ENCODE measurements at regions not wholly inside any gene's neighbourhood (a gene's known extent, or its start where the extent isn't known, plus 50 kb on each side); places are given as distances from the start of the nearest gene placed in this dataset.

GRCh38 chr17:77864234-77865111 is 94.0 kb upstream of the TNRC6C start:
- peaks cover 28% of the 10 kb centered on the region for H3K4me1 Mint-ChIP-seq
- ChIA-PET POLR2A (no interaction called here), CTCF (interaction anchor here (0.9 to 1.1 kb wide), 4 partner anchors 28 to 322 kb away, joined by 3 to 6 read pairs (median 3); no protein-coding TSS in a partner anchor)
- no peaks in the 10 kb centered on the region for H3K36me3 Mint-ChIP-seq
- H3K4me3 Mint-ChIP-seq, result no peak overlapping the region
- DNase-seq (ENCODE audit: low spot score) (no peak), ATAC-seq (no peak)
- no peaks in the 10 kb centered on the region; the same call in 1 of the 2 replicates for H3K27me3 Mint-ChIP-seq (ENCODE audit: low read depth)
- no peak for TF ChIP-seq STAT6 (CRISPR knock-in tag; conservative IDR thresholded peaks at IDR 0.05; ENCODE audit: low read depth)
- TF ChIP-seq, protein P1, sequence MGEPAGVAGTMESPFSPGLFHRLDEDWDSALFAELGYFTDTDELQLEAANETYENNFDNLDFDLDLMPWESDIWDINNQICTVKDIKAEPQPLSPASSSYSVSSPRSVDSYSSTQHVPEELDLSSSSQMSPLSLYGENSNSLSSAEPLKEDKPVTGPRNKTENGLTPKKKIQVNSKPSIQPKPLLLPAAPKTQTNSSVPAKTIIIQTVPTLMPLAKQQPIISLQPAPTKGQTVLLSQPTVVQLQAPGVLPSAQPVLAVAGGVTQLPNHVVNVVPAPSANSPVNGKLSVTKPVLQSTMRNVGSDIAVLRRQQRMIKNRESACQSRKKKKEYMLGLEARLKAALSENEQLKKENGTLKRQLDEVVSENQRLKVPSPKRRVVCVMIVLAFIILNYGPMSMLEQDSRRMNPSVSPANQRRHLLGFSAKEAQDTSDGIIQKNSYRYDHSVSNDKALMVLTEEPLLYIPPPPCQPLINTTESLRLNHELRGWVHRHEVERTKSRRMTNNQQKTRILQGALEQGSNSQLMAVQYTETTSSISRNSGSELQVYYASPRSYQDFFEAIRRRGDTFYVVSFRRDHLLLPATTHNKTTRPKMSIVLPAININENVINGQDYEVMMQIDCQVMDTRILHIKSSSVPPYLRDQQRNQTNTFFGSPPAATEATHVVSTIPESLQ (CRISPR knock-in tag; IDR thresholded peaks at IDR 0.05), result no peak
- TF ChIP-seq CTCF (IDR thresholded peaks at IDR 0.05), result no peak
- no peak for TF ChIP-seq ZNF532 (CRISPR knock-in tag; IDR thresholded peaks at IDR 0.05; ENCODE audit: borderline replicate concordance)
- H3K9me3 Mint-ChIP-seq, result no peaks in the 10 kb centered on the region
- H3K27ac Mint-ChIP-seq, result 0 out of 2 replicates have a peak overlapping the region, but pooled peaks have one; percentile 29

DNA sequence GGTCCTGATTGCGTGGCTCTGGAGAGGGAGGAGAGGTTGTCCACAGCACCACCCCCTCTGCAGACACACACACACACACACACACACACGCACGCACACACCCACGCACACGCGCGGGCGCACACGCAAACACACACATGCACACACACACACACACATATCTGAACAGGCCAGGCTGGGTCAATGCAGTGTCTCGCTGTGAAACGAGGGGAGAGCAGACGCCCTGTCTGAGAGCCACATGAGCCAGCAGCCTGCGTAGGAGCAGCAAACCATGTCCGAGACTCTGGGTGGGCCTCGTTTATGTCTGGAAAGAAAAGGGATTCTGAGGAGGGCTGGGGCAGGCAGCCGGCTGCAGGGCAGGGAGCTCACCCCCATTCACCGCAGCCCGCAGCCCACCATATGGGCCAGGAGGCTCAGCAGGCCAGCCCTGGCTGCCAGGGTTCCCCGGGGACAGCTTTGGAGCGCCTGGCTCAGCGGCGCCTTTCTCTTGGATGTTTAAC is 93.3 kb upstream of the TNRC6C start:
- Mint-ChIP-seq H3K27ac (no peak overlapping the region), H3K9me3 (no peaks in the 10 kb centered on the region), H3K4me1 (peaks cover 33% of the 10 kb centered on the region), H3K4me3 (no peak overlapping the region), H3K27me3 (ENCODE audit: low read depth) (no peaks in the 10 kb centered on the region; the same call in 1 of the 2 replicates), H3K36me3 (no peaks in the 10 kb centered on the region)
- POLR2A ChIA-PET, result no interaction called here
- ATAC-seq (no peak), DNase-seq (ENCODE audit: low spot score) (no peak)
- CTCF ChIA-PET, result interaction anchor here (0.9 to 1.2 kb wide), 2 partner anchors 27 to 323 kb away, joined by 3 read pairs; no protein-coding TSS in a partner anchor
- TF ChIP-seq AFF4 (CRISPR knock-in tag; IDR thresholded peaks at IDR 0.05; ENCODE audit: borderline replicate concordance), result no peak
- TF ChIP-seq IRF2 (CRISPR knock-in tag; IDR thresholded peaks at IDR 0.05; ENCODE audit: borderline replicate concordance, low read depth), result no peak
- TF ChIP-seq ZNF263 (CRISPR knock-in tag; IDR thresholded peaks at IDR 0.05; ENCODE audit: low read depth), result no peak
- no peak for TF ChIP-seq ZSCAN18 (CRISPR knock-in tag; IDR thresholded peaks at IDR 0.05)
- no peak for TF ChIP-seq ZMAT4 (CRISPR knock-in tag; IDR thresholded peaks at IDR 0.05)
- TF ChIP-seq MXD4 (CRISPR knock-in tag; IDR thresholded peaks at IDR 0.05; ENCODE audit: borderline replicate concordance), result no peak
- TF ChIP-seq SMAD4 (CRISPR knock-in tag; IDR thresholded peaks at IDR 0.05), result no peak
- TF ChIP-seq ATF3 (CRISPR knock-in tag; conservative IDR thresholded peaks at IDR 0.05), result no peak
- TF ChIP-seq ZNF671 (CRISPR knock-in tag; IDR thresholded peaks at IDR 0.05), result no peak
- no peak for TF ChIP-seq NFE2L1 (CRISPR knock-in tag; IDR thresholded peaks at IDR 0.05)

All from WTC11 (cell line).